Heart left ventricle (tissue), 13 donors: ENCODE measurements at regions not wholly inside any gene's neighbourhood (a gene's known extent, or its start where the extent isn't known, plus 50 kb on each side); places are given as distances from the start of the nearest gene placed in this dataset.
"Not testable (repeated sequence)": the region's sequence is repeated elsewhere in the genome, so short reads cannot be mapped to it uniquely, and the experiment has no call there.

Experiments used
- POLR2A ChIP-seq, 2 donors: fragments of 450-650 bp; IDR thresholded peaks; one replicate each; pipeline ENCODE4 v1.6.1; 2017; ENCODE audit warnings: antibody characterized with exemption in 2 of 2, mild to moderate bottlenecking in 2 of 2, moderate library complexity in 2 of 2
- TF ChIP-seq, protein P1 (sequence below), 12 donors: fragments of 200-600 bp; sonication (generic) in 4 of 12; IDR thresholded peaks; one replicate each; pipeline versions ENCODE4 v1.5.0 to v1.8.0; 2018 to 2022; ENCODE audit warnings: antibody characterized with exemption in 12 of 12, mild to moderate bottlenecking in 5 of 12
- donor health status: ischemic (EF 13 %, LVEDD 7.1; RV severe dilation, severe dysfunction).
- donor health status: DM: no; HTN: yes; CAD: no.
- donor health status: DM: no; HTN: no; CAD: no.
- donor health status: ischemic (EF 25% LVEDD 6.9; RV normal size, moderate dysfunction).
- donor health status: ischemic (EF 25% LVEDD 5.7; RV mildly dilated, moderate dysfunction).
- donor health status: ischemic (EF 35%, LVEDD 5.7; RV mildly dilated, moderate dysfunction).
- donor health status: nonischemic (EF 11% LVEDD 7.7; RV severe dilation, severe dysfunction).
- donor health status: DM: yes; HTN: yes; CAD: no.
- donor health status: PGD.
- donor health status: ischemic (EF 29% LVEDD 5.4; RV normal size, mild dysfunction).
- donor health status: nonischemic (EF 23%, LVEDD 6.1; RV moderate dilation, normal function).

DNA sequence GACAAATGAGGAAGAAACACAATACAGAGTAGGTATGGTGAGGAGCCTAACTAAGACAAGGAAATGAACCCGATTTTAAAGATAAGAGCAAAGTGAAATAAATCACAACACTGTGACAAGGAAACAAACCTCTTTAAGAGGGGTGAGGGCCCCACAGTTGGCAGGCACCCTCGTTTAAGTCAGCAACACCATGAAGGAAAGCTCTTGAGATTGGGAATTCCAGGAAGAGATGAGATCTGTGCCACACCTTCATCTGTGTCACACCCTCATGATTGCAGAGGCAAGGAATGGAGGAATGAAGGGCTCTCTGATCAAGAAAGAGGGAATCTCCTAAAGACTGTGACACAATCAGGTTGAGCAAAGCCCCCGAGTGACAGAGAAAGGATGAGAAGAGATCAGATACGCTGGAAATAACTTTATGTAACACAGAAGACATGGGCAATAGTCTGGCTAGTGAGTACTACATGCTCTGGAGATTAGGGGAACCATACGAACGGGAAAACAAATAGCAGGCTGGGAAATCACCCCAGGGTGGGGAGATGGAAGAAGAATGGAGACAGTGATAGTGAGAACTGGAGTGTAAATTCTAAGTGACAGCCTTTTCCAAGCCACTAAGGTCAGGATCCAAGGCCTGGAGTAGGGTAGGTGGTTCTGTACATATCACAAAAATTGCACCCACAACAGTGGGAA lies 51.7 kb upstream of the TERB2 start:
- not testable (repeated sequence) for TF ChIP-seq POLR2A (IDR thresholded peaks at IDR 0.05)
- TF ChIP-seq, protein P1, sequence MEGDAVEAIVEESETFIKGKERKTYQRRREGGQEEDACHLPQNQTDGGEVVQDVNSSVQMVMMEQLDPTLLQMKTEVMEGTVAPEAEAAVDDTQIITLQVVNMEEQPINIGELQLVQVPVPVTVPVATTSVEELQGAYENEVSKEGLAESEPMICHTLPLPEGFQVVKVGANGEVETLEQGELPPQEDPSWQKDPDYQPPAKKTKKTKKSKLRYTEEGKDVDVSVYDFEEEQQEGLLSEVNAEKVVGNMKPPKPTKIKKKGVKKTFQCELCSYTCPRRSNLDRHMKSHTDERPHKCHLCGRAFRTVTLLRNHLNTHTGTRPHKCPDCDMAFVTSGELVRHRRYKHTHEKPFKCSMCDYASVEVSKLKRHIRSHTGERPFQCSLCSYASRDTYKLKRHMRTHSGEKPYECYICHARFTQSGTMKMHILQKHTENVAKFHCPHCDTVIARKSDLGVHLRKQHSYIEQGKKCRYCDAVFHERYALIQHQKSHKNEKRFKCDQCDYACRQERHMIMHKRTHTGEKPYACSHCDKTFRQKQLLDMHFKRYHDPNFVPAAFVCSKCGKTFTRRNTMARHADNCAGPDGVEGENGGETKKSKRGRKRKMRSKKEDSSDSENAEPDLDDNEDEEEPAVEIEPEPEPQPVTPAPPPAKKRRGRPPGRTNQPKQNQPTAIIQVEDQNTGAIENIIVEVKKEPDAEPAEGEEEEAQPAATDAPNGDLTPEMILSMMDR (IDR thresholded peaks at IDR 0.05), result not testable (repeated sequence)
